Neural cell (in vitro differentiated cells): ENCODE measurements at regions not wholly inside any gene's neighbourhood (a gene's known extent, or its start where the extent isn't known, plus 50 kb on each side); places are given as distances from the start of the nearest gene placed in this dataset.

ENCODE experiments used
- H2AFZ ChIP-seq: fragments of 200-600, 300-800 bp; sonication (generic), shearing (Covaris generic); 2 replicates; pipeline ENCODE4 v1.6.0; 2014; ENCODE audit warnings: low read depth, mild to moderate bottlenecking, antibody characterized with exemption, low read length, moderate library complexity
- H3F3A ChIP-seq: fragments of 200-600 bp; shearing (Covaris generic); 2 replicates; pipeline ENCODE4 v1.6.1; 2016; ENCODE audit warnings: mild to moderate bottlenecking, moderate library complexity, mixed read lengths, antibody characterized with exemption, low read length; ENCODE audit not compliant: insufficient read depth, poor library complexity, severe bottlenecking
- H3K27ac ChIP-seq: fragments of 200-600, 300-800 bp; sonication (generic), shearing (Covaris generic); 2 replicates; pipeline ENCODE4 v1.5.1; 2014; ENCODE audit warnings: mild to moderate bottlenecking, low read length, moderate library complexity
- H3K27me3 ChIP-seq: fragments of 300-800, 200-600 bp; sonication (generic), shearing (Covaris generic); 2 replicates; pipeline ENCODE4 v1.6.0; 2014; ENCODE audit warnings: mild to moderate bottlenecking, low read depth, low read length, moderate library complexity; ENCODE audit not compliant: insufficient read depth
- H3K36me3 ChIP-seq: fragments of 300-800, 200-600 bp; sonication (generic), shearing (Covaris generic); 2 replicates; pipeline ENCODE4 v1.5.1; 2014; ENCODE audit warnings: mild to moderate bottlenecking, antibody characterized with exemption, low read length, moderate library complexity; ENCODE audit not compliant: insufficient read depth
- H3K4me2 ChIP-seq: fragments of 300-800, 200-600 bp; sonication (generic), shearing (Covaris generic); 2 replicates; pipeline ENCODE4 v1.6.0; 2014; ENCODE audit warnings: mild to moderate bottlenecking, low read length
- H3K4me3 ChIP-seq: fragments of 300-800, 200-600 bp; sonication (generic), shearing (Covaris generic); 2 replicates; pipeline ENCODE4 v1.5.1; 2014; ENCODE audit warnings: mild to moderate bottlenecking, low read length, moderate library complexity
- H3K79me2 ChIP-seq: fragments of 200-600 bp; shearing (Covaris generic); replicated peaks from 2 replicates; pipeline ENCODE4 v1.6.0; 2014; ENCODE audit warnings: mild to moderate bottlenecking, low read length, moderate library complexity; ENCODE audit not compliant: insufficient read depth
- H3K9ac ChIP-seq: fragments of 300-800, 200-600 bp; sonication (generic), shearing (Covaris generic); 2 replicates; pipeline ENCODE4 v1.6.1; 2016; ENCODE audit warnings: mild to moderate bottlenecking, low read length, mixed read lengths
- H3K9me2 ChIP-seq: fragments of 200-600 bp; shearing (Covaris generic); 2 replicates; pipeline ENCODE4 v1.6.1; 2016; ENCODE audit warnings: mild to moderate bottlenecking, low read length, mixed read lengths; ENCODE audit not compliant: insufficient read depth
- H3K9me3 ChIP-seq: fragments of 200-600, 300-800 bp; sonication (generic), shearing (Covaris generic); 2 replicates; pipeline ENCODE4 v1.6.1; 2016; ENCODE audit warnings: mild to moderate bottlenecking, mixed run types, low read length, moderate library complexity, mixed read lengths
- H4K20me1 ChIP-seq: fragments of 200-600 bp; shearing (Covaris generic); 2 replicates; pipeline ENCODE4 v1.6.1; 2016; ENCODE audit warnings: mild to moderate bottlenecking, mixed run types; ENCODE audit not compliant: insufficient read depth
- EP300 ChIP-seq: fragments of 450-650 bp; conservative IDR thresholded peaks from 2 replicates; pipeline ENCODE4 v1.6.1; 2014; ENCODE audit warnings: antibody characterized with exemption, mild to moderate bottlenecking, moderate library complexity; ENCODE audit not compliant: poor library complexity, severe bottlenecking
- EZH2 ChIP-seq: fragments of 200-600, 300-800 bp; shearing (Covaris generic), sonication (generic); IDR thresholded peaks from 2 replicates; pipeline ENCODE4 v1.6.1; 2014; ENCODE audit warnings: antibody characterized with exemption, low read length, borderline replicate concordance, mild to moderate bottlenecking; ENCODE audit not compliant: insufficient read depth, poor library complexity, severe bottlenecking
- MXI1 ChIP-seq: fragments of 450-650 bp; conservative IDR thresholded peaks from 2 replicates; pipeline ENCODE4 v1.6.1; 2014; ENCODE audit warnings: antibody characterized with exemption, mild to moderate bottlenecking; ENCODE audit not compliant: poor library complexity, severe bottlenecking
- POLR2AphosphoS5 ChIP-seq: IDR thresholded peaks from 2 replicates; pipeline ENCODE4 v1.6.1; 2012
- RAD21 ChIP-seq: fragments of 450-650 bp; conservative IDR thresholded peaks from 2 replicates; pipeline ENCODE4 v1.6.1; 2014; ENCODE audit warnings: antibody characterized with exemption, mild to moderate bottlenecking, moderate library complexity
- SMC3 ChIP-seq: fragments of 450-650 bp; conservative IDR thresholded peaks from 2 replicates; pipeline ENCODE4 v1.6.1; 2014; ENCODE audit warnings: antibody characterized with exemption, mild to moderate bottlenecking, moderate library complexity; ENCODE audit not compliant: poor library complexity
- TAF1 ChIP-seq: IDR thresholded peaks from 2 replicates; pipeline ENCODE4 v1.6.1; 2012; ENCODE audit warnings: low read depth
- TF ChIP-seq, protein P1 (sequence below): fragments of 450-650 bp; IDR thresholded peaks from 2 replicates; pipeline ENCODE4 v1.5.1; 2014; ENCODE audit warnings: antibody characterized with exemption, mild to moderate bottlenecking, moderate library complexity; ENCODE audit not compliant: poor library complexity, severe bottlenecking
- TF ChIP-seq, protein P2 (sequence below): IDR thresholded peaks from 2 replicates; pipeline ENCODE4 v1.6.1; 2012; ENCODE audit warnings: borderline replicate concordance

DNA sequence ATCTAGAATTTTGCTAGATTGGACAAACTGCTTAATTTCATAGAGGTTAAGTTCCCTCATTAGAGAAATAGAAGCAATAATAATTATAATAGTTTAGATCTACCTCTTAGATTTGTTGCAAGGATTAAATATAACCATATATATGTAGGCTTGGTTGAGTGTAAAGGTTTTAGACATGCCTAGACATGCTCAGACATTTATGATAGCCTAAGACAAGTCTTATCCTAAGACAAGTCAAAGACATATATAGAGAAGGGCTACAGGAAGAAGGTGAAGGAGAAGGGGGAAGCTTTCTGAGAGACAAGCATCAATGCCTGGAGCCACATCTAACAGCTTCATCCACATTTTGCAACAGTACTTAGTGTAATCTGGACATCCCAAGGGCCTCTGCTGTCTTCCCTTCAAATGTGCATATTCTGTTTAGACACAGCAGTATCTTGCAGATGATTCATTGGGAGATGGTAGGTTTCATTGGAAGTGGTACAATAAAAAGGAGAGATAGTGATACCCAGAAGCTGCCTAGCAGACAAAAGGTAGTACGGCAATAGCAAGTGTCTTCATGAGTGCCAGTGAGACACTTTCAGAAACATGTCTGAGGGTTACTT is 146.5 kb downstream of the HGF start:
- TF ChIP-seq RAD21, result no peak
- no peak for TF ChIP-seq EZH2
- no peak for TF ChIP-seq TAF1
- TF ChIP-seq POLR2AphosphoS5, result no peak
- TF ChIP-seq MXI1, result no peak
- TF ChIP-seq, protein P1, sequence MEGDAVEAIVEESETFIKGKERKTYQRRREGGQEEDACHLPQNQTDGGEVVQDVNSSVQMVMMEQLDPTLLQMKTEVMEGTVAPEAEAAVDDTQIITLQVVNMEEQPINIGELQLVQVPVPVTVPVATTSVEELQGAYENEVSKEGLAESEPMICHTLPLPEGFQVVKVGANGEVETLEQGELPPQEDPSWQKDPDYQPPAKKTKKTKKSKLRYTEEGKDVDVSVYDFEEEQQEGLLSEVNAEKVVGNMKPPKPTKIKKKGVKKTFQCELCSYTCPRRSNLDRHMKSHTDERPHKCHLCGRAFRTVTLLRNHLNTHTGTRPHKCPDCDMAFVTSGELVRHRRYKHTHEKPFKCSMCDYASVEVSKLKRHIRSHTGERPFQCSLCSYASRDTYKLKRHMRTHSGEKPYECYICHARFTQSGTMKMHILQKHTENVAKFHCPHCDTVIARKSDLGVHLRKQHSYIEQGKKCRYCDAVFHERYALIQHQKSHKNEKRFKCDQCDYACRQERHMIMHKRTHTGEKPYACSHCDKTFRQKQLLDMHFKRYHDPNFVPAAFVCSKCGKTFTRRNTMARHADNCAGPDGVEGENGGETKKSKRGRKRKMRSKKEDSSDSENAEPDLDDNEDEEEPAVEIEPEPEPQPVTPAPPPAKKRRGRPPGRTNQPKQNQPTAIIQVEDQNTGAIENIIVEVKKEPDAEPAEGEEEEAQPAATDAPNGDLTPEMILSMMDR, result no peak
- TF ChIP-seq SMC3, result no peak
- TF ChIP-seq, protein P2, sequence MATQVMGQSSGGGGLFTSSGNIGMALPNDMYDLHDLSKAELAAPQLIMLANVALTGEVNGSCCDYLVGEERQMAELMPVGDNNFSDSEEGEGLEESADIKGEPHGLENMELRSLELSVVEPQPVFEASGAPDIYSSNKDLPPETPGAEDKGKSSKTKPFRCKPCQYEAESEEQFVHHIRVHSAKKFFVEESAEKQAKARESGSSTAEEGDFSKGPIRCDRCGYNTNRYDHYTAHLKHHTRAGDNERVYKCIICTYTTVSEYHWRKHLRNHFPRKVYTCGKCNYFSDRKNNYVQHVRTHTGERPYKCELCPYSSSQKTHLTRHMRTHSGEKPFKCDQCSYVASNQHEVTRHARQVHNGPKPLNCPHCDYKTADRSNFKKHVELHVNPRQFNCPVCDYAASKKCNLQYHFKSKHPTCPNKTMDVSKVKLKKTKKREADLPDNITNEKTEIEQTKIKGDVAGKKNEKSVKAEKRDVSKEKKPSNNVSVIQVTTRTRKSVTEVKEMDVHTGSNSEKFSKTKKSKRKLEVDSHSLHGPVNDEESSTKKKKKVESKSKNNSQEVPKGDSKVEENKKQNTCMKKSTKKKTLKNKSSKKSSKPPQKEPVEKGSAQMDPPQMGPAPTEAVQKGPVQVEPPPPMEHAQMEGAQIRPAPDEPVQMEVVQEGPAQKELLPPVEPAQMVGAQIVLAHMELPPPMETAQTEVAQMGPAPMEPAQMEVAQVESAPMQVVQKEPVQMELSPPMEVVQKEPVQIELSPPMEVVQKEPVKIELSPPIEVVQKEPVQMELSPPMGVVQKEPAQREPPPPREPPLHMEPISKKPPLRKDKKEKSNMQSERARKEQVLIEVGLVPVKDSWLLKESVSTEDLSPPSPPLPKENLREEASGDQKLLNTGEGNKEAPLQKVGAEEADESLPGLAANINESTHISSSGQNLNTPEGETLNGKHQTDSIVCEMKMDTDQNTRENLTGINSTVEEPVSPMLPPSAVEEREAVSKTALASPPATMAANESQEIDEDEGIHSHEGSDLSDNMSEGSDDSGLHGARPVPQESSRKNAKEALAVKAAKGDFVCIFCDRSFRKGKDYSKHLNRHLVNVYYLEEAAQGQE, result no peak
- no peak for TF ChIP-seq EP300
- H3K36me3 ChIP-seq, result no peaks in the 10 kb centered on the region
- no peak overlapping the region for H2AFZ ChIP-seq
- no peaks in the 10 kb centered on the region for H3F3A ChIP-seq
- H3K79me2 ChIP-seq, result no peaks in the 10 kb centered on the region
- H3K9me2 ChIP-seq, result no peaks in the 10 kb centered on the region
- H3K27me3 ChIP-seq, result no peaks in the 10 kb centered on the region
- H3K27ac ChIP-seq, result no peak overlapping the region
- H4K20me1 ChIP-seq, result no peaks in the 10 kb centered on the region
- H3K9me3 ChIP-seq, result no peaks in the 10 kb centered on the region
- H3K9ac ChIP-seq, result no peak overlapping the region
- H3K4me3 ChIP-seq, result no peak overlapping the region
- H3K4me2 ChIP-seq, result no peak overlapping the region

DNA sequence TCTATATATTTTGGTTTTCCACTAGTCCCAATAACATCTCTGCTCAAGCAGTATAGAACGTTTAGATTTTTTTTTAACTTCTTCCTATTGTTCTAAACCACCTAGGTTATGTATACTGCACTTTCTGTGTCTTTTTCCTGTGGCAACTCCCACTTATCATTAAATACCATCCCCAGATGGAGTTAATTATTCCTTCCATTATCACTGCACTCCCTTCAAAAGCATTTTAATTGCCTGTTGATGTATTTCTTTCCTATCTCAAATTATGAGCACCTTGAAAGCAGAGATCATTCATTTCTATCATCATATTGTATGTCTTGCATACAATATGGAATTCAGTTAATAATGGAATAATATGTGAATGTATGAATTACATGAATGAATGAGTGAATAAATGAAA is 148.0 kb downstream of the HGF start:
- Histone ChIP-seq H3K4me2 (no peak overlapping the region), H3K27ac (no peak overlapping the region), H3K9me2 (no peaks in the 10 kb centered on the region), H3K79me2 (no peaks in the 10 kb centered on the region), H2AFZ (no peak overlapping the region), H3K9me3 (no peaks in the 10 kb centered on the region), H3F3A (no peaks in the 10 kb centered on the region), H3K9ac (no peak overlapping the region), H3K27me3 (no peaks in the 10 kb centered on the region), H3K4me3 (no peak overlapping the region), H4K20me1 (no peaks in the 10 kb centered on the region), H3K36me3 (no peaks in the 10 kb centered on the region)
- TF ChIP-seq, protein P2, result no peak
